Esophagus squamous epithelium (tissue), 4 donors: ENCODE measurements at regions not wholly inside any gene's neighbourhood (a gene's known extent, or its start where the extent isn't known, plus 50 kb on each side); places are given as distances from the start of the nearest gene placed in this dataset.

Experiments
- CTCF ChIP-seq, 6 experiments: fragments of 450-650 bp in 4 of 6; fragments of 200-600 bp in 2 of 6; sonication (generic) in 2 of 6; IDR thresholded peaks; one replicate each; pipeline ENCODE4 v1.5.1; 2016 to 2019; ENCODE audit warnings: antibody characterized with exemption in 6 of 6, mild to moderate bottlenecking in 4 of 6, moderate library complexity in 4 of 6
- POLR2A ChIP-seq, 4 donors: fragments of 450-650 bp; IDR thresholded peaks; one replicate each; pipeline ENCODE4 v1.6.1; 2017; ENCODE audit warnings: antibody characterized with exemption in 4 of 4, mild to moderate bottlenecking in 4 of 4, moderate library complexity in 3 of 4

GRCh38 chr18:49697049-49697448 lies 116.3 kb downstream of the ACAA2 start:
- no peak for TF ChIP-seq CTCF (IDR thresholded peaks at IDR 0.05)
- TF ChIP-seq POLR2A (IDR thresholded peaks at IDR 0.05) = no peak
